NCI-H510A treated with DMSO at 0.1 percent for 48 hours (cell line): ENCODE measurements at regions not wholly inside any gene's neighbourhood (a gene's known extent, or its start where the extent isn't known, plus 50 kb on each side); places are given as distances from the start of the nearest gene placed in this dataset.

Experiments used
- DNase-seq: peaks from one replicate; lab custom pipeline; 2025; lab: John Stamatoyannopoulos, UW

DNA sequence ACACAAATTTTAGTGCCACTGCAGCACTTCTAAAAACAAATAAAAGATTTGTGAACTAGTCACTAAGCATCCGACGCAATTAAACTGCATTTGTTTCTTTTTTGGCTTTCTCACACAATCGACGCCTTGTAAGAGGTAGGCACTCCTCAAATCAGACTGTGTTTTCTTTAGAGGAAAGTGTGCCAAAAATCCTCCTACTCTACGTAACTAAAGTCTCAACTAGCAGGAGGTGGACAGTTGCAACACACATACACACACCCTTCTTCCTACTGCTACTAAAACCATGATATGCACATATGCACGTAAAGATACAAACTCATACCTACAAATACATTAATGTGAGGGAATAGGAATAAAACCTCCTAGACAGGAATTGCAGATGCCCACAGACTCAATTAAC, 844.7 kb upstream of the SOX9 start:
- DNase-seq = no peak

DNA sequence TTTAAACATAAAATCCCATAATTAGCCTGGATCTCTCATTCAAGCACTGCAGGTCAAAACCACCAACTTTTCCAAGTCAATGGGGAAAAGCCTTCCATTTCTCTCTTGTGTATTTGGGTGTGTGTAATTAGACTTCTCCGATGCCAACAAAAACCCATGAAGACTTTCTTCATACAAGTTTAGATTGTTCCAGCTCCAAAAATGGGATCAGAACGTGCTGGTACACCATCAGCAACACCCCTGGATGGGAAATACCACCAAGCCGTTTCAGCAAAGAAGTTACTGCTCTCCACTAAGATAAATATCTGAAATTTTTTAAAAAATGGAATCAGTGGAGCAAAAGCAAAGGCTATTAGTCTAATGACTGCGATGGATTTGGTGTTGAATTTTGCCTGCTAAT, 837.3 kb upstream of the SOX9 start:
- no peak for DNase-seq

DNA sequence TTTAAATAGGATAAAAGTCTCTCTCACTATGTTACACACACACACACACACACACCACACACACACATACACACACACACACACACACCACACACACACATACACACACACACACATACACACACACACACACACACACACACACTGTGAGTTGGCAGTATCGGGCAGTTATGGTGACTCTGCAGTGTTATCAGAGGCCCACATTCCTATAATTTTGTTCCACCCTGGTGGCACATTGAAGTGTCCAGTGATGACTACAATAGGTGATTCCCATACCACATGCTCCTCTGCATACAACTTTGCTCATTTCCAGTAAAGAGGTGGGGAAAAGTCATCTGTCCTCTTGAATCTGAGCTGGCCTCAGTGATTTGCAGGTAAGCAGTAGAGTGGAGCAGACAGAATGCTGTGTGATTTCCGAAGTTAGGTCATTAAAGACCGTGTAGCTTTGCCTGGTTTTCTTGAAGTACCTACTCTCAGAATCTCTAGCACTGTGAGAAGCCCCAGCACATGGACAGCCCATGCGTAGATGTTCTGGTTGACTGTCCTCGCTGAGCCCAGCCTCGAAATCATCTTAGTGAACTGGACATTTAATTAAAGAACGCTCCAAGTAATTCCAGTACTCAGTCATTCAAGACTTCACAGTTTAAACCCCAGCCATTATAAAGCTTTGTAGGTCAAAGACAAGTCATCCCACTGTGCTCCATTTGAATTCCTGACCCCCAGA, 836.6 kb upstream of the SOX9 start:
- DNase-seq = no peak

DNA sequence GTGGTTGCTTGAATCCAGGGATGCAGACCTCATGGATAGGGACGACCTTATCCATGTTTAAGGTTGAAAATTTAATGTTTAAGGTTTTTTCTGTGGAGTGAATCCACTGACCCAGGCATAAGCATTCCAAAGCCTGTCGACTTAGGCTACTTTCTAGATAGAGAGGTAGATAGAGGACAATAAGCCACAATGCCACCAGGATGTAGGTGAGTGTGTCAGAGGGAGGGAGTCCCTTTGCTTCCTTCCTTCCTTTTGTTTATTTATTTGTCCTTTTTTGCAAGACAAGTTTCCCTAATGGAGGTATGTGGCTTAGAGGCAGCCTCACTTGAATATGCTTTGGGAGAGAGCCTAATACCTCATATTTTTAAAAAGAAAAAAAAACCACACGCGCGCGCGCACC, 834.2 kb upstream of the SOX9 start:
- DNase-seq = no peak

DNA sequence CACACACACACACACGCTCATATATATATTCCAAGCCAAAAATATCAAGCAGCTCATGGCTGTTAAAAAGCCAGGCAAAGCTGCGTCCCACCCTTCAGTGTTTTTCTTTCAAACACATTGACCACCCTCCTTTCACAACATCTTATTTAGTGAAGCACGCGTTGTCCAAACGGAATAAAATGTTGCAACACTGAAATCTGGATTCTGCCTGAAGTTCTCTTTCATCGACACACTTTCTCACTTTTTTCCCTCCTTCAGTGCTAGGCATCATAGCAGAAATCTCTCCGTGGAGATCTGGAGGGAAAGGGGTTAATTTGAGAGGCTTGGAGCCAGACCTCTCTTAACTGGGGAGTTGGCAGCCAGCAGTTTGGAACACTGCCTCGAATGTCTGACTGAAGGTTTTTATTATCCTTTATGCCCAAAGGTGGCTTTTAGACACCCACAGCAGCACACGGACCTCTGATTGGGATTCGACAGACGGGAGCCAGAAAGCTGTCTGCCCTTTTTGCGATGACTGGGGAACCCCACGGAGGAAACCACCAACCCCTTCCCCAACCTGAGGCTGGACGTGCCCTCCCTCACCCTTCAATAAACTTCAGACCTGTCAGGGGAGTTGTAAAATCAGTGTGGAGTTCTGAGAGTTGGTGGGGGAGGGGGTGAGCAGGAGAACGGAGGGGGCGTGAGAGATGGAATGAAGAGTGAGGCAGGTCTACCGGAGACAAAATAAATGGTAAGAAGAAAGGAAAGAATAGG, 833.6 kb upstream of the SOX9 start:
- DNase-seq = no peak

DNA sequence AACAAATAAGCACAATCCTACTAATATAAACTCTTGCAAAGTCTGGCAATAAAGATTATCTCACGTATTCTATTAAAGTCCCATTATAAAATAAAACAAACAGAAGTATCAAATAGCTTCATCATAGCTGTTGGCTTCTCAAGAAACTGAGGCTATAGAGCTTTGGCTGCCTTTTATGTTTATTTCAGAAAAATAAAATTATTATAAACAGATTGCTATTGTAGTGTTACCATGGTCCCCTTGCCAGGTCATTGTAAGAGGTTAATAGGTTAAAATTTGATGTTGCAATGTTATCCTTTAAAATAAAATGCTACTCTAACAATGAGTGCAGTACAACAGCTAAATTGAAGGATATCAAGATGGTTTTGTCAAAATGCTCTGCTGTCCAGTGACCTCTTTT, 828.8 kb upstream of the SOX9 start:
- no peak for DNase-seq

DNA sequence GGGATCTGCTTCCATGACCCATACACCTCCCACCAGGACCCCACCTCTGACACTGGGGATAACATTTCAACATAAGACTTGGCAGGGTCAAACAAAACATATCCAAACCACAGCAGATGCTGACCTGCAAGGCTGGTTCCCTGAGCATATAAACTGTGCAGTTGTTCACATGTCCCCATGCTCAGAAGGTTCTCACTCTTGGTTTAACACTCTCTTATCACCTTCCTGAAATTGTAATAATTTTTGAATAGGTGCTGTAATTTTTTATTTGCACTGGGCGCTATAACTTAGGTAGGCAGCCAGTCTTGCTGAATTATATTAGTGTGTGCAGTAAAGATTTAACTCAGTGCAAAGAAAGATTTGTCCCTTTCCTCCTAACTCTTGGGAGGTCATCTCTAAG, 824.8 kb upstream of the SOX9 start:
- DNase-seq = no peak

DNA sequence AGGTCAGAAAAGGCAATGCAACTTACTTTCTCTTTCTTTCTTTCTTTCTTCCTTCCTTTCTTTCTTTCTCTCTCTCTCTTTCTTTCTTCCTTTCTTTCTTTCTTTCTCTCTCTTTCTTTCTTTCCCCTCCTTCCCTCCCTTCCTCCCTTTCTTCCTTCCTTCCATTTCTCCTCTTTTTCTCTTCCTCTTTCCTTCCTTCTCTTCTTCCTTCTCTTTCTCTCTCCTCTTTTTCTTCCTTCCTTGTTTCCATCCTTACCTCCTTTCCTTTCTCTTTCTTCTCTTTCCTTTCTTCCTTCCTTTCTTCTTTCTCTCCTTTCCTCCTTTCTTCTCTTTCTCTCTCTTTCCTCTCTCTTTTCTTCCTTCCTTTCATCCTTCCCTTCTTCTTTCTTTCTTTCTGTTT, 819.8 kb upstream of the SOX9 start:
- no peak for DNase-seq

DNA sequence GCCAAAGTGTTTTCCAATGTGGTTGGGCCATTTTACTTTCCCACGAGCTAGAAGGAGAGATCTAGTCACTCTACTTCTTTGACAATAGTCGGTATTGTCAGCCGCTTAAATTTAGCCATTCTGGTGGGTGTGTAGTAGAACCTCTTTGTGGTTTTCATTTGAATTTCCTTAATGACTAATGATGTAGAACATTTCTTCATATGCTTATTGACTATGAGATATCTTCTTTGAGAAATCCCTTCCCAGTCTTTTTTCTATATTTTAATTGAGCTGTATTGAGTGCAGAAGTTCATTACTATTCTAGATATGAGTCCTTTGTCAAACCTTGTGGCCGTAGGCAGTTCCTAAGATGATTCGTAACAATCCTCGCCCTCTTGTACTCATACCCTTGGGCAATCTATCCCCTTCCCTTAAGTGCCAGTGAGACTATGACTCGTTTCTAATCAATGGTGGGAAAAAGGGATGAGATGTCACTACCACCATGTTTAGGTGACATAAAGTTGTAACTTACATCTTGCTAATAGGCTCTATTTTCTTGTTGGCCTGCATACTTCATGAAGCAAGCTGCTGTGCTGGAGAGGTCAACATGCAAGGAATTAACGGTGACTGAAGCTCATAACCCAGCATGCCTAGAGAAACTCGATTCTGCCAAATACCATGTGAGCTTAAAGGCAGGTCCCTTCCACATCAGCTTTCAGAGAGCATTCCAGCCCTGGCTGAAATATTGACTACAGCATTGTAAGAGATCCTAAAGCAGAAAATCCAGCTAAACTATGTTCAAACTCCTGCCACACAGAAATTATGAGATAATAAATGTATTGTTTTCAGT, 817.9 kb upstream of the SOX9 start:
- DNase-seq = no peak

DNA sequence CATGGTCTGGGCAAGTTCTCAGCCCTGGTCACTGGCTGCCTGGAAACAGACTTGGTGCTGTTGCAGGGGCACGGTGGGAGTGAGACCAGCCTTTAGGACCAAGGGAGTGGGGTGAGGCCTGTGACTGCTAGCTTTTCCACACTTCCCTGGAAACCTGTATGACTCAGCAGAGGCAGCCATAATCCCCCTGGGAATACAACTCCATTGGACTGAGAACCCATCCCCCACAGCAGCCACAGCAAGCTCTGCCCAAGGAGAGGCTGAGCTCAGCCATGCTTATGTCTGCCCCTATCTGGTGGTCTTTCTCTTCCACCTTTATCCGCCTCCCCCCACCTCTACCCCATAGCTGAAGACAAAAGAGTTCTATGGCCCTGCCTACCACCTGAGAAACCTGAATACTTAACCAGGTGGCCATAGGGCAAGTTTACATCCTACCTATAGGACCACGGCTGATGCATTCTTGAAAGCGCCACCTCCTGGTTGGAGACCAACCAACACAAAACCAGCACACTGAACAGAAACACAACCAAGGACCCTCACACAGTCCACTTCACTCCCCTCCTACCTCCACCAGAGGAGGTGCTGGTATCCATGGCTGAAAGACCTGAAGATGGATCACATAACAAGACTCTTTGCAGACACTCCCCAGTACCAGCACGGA, 816.2 kb upstream of the SOX9 start:
- DNase-seq = no peak

DNA sequence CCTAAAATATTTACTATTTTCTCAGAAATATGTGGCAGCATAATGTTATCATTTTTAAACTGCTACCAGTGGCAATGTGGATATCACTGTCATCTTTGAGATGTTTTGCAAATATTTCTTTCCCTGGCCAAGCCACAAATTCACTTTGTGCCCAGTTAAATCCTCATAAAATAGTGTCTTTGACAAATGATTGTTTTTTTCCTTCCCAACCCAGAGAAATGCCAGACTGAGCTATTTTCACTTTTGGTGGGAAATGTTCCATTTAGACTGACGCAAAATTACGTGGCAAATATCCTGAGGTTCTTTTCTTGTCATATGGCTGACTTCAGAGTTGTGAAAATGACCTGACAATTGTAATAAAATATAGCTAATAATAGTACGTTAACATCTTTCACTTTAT, 807.0 kb upstream of the SOX9 start:
- DNase-seq = no peak

DNA sequence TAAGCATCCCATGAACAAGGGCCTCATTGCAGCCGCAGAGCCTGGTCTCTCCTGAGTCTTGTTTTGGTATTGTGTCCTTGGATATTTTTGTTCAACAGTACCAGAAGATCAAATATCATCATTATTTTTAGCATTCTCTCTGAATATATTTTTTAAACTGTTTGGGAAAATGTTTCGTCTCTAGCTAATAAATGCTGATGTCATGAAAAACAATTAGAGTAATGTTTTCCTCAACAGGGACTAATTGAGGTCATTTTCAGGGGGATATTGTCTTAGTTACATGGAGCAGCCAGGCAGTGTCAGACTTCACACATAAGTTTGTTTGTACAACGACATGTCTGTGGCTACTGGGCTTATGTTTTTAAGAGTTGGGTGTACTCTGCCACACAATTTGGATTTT, 805.3 kb upstream of the SOX9 start:
- DNase-seq = no peak

DNA sequence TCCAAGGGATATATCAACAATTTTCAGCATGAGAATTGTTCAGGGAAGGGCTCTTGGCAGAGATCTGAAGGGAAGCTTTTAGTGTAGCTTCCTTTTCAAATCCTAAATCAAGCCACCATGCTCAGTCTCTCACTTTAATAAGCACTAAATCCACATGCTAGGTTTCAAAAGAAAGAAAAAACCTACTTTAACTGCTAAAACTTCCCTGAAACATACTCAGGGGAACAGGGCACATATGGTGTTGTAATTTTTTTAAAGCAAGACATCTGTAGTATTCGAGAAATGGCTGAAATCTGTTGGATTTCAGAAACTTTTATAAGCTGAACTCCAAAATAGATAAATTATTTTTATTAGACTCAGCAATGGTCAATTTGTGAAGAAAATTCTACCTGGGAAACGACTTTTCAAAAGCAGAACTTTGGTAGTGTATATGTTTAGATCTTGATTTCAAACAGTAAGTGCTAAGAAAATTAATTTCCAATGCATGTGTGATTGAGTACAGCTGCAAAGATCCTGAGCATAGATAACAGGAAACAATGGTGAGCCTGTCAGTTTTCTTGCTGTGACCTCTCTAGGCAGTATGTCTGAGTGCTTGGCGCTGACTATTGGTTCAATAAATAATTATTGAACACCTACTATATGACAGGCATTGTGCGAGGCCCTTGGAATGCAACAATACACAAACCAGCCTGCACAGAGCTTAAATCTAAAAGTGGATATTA, 804.5 kb upstream of the SOX9 start:
- no peak for DNase-seq

DNA sequence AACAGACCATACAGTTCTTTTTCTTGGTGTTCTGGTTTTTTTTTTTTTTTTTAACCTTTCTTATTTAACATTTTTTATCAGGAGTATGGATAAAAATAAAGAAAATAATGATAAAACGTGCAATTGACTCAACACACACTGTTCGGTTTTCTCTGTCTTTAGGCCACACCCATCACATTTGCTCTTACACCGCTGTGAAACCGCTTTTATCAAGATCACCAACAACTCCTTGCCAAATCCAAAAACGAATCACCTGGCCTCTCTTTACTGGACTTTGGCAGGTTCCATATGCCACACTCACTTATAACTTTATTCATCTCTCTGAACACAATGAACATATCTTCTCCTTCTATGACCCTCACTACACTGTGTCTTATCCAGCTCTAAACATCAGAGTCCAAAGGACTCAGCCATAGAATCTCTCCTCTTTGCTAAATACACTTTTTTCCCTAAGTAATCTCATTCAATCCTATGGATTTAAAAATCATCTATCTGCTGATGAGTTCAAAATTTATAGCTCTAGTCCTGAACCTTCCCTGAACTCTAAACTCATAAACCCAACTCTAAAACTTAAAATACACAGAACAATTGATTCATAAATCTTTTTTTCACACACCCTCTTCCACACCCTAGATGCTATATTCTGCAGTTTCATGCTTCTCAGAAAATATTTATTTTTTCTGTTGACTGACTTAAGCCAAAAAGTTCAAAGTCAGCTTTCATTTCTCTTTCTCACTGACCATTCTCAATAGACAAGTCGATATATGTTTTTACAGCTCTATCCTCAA, 800.6 kb upstream of the SOX9 start:
- DNase-seq = no peak

DNA sequence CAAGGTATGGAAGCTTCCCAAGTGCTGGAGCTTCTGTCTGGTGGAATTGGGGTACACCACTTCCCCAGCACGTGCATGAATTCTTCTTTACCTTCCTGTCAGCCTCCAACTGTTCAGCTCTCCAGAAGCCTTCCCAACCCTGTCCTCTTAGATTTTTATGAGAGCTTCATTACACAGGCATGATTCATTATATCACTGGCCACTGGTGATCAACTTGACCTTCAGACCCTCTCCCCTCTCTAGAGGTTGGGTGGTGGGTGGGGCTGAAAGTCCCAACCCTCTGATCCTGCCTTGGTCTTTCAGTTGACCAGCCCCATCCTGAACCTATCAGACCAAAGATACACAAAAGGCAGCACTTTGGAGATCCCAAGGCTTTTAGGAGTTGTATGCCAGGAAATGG, 795.7 kb upstream of the SOX9 start:
- DNase-seq = no peak

DNA sequence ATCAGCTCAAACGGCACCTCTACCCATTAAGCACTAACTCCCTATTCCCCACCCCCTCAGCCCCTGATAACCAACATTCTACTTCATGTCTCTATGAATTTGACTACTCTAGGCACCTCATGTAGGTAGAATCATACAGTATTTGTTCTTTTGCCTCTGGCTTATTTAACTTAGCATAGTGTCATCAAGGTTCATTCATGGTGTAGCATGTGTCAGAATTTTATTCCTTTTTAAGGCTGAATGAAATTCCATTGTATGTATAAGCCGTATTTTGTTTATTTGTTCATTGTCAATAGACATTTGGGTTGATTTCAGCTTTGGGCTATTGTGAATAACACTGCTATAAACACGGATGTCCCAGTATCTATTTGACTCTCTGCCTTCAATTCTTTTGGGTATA, 794.9 kb upstream of the SOX9 start:
- no peak for DNase-seq

DNA sequence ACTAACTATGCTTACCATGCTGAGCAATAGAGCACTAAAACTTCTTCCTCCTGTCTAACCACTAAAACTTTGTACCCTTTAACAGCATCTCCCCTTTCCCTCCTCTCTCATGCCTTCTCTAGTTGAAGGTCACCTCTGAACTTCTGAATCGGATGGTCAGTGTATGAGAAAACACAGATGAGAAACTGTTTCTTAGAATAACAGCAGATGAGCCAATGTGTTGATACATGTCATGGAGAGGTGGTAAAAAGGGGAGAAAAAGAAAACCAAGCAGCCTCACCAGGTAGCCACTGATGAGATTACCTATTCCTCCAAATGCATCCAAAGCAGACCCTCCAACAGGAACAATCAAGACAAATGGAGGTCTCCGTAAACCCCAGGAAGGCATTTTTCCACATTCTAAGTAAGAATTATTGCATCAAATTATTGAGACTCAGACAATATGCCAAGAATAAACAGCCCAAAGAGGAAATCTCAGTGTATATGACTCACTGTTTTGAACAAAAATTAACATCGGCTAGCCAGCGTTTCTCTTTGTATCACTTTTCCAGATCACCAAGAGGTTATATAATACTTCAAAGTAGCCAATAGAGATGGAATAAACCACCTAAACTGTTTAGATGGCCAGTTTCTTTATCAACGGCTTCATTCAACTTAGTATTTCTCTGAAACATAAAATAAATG, 793.3 kb upstream of the SOX9 start:
- DNase-seq = no peak

DNA sequence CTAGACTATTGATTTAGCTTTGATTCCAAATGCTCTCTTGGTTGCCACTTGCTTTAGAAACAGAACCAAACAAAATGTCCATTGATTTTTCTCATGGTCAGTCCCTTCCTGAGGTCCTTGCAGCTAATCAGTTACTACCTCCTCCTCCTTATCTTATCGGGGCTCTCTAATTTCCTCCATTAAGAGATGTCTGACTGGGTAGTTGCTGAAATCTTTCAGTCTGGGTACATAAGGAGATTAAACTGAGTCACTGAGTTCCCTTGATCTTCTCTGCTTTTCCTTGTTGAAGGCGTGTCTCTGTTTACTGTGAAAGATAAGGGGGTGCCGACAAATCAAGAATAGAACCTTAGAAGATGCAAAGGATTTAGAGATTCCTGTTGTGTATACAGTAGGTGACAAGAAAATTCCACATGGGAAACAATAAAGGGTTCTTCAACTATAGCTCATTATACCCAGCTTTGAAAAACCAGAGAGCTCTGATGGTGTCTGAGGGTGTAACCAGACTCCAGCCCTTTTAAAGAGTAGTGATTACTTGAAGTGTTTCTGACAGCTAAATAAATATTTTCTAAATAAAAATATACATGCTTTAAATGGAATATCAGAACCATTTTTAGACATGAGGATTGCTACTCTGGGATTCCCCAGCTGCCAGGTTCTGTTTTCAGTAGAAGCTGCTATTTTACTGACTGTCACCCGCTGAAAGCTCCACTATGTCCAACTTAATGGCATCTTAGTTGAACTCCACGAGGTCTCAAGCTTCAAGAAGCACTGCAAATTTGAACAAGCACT, 791.3 kb upstream of the SOX9 start:
- no peak for DNase-seq

DNA sequence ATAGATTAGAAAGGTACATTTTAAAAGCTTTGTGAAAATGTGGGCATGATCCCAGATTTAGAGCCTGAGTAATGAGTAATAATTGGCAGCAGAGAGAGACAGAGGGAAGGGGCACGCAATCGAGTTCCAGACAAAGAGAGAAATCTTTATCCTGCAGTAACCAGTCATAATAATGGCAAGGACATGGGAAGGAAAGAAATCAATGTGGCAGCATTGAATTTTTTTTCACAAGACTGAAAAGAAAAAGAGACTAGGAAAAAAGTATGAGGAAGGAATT, 790.8 kb upstream of the SOX9 start:
- DNase-seq = no peak
